ENCODE measurements at regions not wholly inside any gene's neighbourhood (a gene's known extent, or its start where the extent isn't known, plus 50 kb on each side); places are given as distances from the start of the nearest gene placed in this dataset.

DNA sequence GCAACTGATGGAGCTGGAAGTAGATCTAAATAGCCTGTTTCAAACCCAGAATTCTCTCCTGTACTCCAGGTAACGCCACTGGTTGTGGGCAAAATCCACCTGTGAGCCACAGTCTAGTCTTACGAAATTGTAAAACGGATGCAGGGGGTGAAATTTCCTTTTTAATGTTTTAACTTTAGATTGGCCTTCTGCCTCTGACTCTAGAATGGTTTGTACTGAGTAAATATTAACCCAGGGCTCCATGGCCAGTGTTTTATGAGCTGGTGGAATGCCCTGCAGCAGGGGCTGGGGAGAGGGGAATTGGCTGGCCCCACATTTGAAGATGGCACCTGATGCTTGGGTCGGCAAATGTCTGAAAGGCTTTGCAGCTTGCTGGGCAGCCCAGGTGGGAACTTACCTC, 156.6 kb downstream of the MYCN start:
- TF ChIP-seq EZH2 (IDR thresholded peaks at IDR 0.05; ENCODE audit: borderline replicate concordance, low read length): no peak
- no peak for TF ChIP-seq CTCF (IDR thresholded peaks at IDR 0.05; ENCODE audit: low read length)
